Stimulated activated CD4-positive, alpha-beta T cell treated with anti-CD3 and anti-CD28 coated beads, Interleukin-2, amount 100 ng/mL, for 24 hours (primary cell): ENCODE measurements at regions not wholly inside any gene's neighbourhood (a gene's known extent, or its start where the extent isn't known, plus 50 kb on each side); places are given as distances from the start of the nearest gene placed in this dataset.

ENCODE experiments used
- DNase-seq, 2 donors: peaks; one replicate each; pipeline ENCODE4 v3.0.0-alpha.2; 2020

DNA sequence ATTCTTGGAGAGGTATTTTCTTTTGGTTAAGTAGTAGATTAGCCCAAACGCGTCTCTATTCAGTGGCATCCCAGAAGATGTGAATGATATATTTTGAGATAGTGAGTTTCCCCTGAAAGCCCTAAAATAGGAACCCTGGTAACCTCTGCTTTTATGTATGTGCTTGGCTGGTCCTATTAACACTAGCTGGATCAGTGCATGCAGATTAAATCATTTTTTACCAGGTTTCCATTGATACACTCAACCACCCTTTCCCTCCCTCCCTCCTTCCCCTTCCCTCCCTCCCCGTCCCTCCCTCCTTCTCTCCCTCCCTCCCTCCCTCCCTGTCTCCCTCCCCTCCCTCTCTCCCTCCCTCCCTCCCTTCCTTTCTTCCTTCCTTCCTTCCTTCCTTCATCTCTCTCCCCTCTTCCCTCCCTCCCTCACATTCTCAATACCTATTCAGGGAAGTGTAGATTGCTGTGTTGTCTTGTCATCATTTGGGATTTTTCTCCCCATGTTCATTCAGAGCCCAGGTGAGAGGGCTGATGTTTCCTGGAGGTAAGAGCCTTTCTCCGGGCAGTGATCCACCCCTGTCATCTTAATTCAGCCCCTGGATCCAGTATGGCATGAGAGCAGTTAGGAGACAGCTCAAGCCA, 406.8 kb downstream of the PRDM2 start:
- no peak for DNase-seq

GRCh38 chr1:14108356-14109275, 408.6 kb downstream of the PRDM2 start:
- no peak for DNase-seq

DNA sequence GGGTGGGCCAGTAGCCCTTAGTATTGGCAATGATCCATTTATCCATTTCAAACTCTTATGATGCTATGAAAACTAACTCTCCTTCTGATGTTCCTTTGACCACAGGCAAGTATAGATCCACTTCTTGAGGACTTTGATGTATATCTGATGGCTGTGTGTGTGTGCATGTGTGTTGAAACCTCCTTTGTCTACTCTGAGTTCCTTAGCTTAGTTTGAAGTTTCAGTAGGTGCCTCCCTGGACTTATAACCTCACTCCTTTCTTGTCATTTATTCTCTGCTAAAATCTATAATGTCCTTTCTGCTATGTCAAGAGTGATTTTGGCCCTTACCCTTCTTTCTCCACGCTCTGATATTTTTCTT, 409.3 kb downstream of the PRDM2 start:
- DNase-seq = no peak

DNA sequence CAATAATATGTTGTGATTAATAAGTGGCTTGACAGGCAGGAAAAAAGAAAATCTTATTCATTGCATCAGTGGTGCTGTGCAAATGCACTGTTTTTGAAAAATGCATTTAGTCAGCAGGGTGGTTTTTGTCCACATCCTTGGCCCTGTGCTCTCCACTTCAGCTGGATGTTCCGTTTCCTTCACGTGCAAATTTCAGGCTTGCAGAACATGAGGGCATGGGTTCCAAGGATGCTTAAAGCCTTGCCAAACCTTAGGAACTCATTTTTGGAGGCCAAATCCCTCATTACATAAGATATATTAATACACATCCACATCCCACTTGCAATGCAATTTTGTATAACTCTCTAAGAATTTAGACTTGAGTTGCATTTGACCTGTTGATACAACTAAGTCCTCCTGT, 410.1 kb downstream of the PRDM2 start:
- DNase-seq = no peak

GRCh38 chr1:14111121-14111520, 411.1 kb downstream of the PRDM2 start:
- DNase-seq = no peak

DNA sequence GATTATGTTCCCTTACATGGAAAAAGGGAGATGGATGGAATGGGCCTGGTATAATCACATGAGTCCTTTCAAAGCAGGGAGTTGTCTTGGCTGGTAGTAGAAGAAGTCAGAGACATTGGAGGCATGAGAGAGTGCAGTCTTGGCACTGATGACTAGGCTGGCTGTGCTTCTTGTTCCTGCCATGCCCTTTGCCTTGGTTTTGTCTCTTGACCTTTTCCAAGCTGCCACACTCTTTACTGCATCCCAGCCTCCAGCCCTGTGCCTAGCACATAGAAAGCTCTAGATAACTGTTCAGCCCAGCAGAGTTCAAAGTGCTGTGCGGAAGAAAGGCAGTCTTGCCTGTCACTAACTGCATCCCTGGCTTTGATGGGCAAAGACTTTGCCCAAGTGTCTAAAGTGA, 412.6 kb downstream of the PRDM2 start:
- no peak for DNase-seq

- no peak for DNase-seq
These were observed 413.3 kb downstream of the PRDM2 start for GRCh38 chr1:14113271-14113670.

DNA sequence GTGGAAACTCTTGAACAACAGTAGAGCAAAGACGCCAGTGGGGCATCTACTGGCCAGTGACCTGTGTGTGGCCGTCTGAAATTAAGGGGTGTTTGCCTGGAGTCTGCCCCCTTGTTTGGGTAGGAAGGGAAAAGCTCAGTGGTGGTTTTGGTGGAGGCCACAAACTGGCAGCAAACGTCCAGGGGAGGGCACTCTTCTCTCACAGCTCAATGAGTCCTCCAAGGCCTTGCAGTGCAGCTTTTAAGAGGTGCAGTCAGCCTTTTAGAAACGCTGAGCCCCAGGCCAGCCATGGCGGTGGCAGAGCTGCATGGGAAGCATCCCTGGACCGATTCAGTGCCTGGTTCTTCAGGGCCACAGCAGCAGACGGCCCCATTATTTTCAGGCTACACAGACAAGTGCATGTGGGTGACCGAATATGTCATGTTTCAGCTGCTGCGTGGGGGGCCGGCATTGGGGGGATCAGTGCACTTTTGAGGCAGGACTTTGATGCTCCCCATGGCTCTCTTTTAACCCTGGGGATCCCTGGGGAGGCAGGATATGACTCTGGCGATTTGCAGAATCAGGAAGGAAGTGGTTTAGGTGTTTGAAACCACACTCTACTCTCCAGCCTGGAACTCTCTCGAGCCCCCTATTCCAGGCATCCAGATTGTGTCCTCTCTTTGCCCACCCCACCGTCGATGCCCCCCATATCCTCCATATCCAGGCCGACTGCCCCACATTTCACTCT, 414.0 kb downstream of the PRDM2 start:
- no peak for DNase-seq

- no peak for DNase-seq
These were observed 416.0 kb downstream of the PRDM2 start for GRCh38 chr1:14115976-14116375.

GRCh38 chr1:14117700-14118099, 417.7 kb downstream of the PRDM2 start:
- DNase-seq = no peak

GRCh38 chr1:14118691-14119485, 418.9 kb downstream of the PRDM2 start:
- DNase-seq = no peak

DNA sequence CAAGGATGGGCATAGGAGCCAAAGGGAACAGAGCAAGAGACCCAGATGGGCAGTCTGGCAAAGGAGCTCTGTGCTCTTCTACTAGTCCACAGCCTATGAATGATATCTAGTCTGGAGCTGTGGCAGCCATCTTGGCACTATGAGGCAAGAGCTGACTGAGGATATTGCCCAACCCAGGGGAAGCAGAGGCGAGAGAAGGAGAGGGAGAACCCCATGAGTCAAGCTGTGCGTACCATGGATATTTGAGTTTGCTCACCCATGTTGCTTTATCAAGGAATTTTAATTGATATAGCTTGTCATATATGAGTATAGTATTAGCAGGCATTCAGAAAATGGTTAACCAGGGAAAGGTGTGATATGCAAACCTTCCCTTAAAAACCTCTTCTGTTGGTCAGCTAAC, 420.9 kb downstream of the PRDM2 start:
- DNase-seq = no peak

DNA sequence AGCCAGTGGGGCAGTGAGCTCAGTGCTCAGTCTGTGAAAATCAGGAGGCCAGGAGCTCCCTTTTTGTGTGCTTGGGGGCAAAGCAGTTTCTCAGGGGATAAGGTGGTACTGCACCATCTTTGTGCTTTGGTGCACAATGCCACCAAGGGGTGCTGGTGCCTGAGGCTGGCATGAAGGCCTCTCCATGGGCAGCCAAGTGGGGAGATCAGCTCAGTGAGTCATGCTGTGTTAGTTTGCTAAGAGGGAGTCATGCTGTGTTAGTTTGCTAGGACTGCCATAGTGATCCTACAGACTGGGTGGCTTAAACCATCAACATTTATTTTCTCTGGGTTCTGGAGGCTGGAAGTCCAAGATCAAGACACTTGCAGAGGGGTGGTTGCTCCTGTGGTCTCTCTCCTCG, 428.1 kb downstream of the PRDM2 start:
- no peak for DNase-seq

DNA sequence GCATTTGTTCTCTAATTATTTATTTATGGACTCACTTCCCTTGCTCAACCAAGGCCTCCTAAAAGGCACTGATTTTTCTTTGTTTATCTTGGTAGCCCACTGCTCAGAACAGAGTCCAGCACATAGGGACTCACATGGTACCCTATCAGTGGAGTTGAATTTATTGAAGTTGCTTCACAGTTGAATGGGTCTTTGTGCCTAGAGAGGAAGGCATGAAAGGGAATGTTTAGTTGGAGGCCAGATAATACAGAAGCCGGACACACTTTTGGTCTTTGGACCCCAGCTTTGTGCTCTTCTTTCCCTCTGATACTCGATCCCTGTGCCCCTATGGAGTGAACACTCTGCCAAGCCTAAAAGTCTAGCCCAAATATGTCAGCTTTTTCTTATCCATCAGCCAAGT, 429.0 kb downstream of the PRDM2 start:
- no peak for DNase-seq

DNA sequence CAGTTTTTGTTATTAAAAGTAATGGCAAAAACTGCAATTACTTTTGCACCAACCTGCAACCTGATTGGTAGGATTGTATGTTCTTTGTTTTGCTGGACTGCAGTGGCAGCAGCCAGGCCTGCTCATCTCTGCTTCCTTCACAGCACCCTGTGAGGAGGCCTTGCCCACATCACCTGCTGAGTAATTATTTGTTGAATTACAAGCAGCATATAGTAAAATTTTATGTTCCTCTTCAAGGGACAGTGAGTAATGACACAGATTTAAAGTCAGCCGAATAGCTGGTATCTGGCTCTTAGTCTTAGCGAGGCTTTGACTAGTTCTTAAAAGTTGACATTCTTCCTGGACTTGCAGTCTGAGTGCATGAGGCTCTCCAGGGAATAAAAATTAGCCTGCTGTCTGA, 435.1 kb downstream of the PRDM2 start:
- DNase-seq = no peak

- no peak for DNase-seq
These were observed 436.3 kb downstream of the PRDM2 start for GRCh38 chr1:14136152-14136763.

DNA sequence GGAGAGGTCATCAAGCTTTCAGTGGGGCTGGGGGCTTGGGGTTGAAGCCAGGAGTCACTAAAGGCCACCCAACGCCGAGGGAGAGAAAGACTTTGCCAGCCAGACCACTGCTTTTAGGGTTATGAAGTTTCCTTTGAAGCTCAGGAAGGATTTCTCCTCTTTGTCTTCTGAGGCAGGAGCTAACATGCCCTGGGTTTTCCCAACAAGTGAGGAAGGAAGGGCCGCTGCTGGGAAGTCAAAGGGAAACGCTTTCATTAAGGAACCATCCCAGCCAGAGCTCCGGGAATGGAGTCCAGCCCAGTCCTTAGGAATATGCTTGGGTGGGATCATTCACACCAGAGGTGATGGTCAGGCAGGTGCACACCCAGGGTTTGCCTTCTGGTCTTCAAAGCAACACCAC, 436.9 kb downstream of the PRDM2 start:
- no peak for DNase-seq

DNA sequence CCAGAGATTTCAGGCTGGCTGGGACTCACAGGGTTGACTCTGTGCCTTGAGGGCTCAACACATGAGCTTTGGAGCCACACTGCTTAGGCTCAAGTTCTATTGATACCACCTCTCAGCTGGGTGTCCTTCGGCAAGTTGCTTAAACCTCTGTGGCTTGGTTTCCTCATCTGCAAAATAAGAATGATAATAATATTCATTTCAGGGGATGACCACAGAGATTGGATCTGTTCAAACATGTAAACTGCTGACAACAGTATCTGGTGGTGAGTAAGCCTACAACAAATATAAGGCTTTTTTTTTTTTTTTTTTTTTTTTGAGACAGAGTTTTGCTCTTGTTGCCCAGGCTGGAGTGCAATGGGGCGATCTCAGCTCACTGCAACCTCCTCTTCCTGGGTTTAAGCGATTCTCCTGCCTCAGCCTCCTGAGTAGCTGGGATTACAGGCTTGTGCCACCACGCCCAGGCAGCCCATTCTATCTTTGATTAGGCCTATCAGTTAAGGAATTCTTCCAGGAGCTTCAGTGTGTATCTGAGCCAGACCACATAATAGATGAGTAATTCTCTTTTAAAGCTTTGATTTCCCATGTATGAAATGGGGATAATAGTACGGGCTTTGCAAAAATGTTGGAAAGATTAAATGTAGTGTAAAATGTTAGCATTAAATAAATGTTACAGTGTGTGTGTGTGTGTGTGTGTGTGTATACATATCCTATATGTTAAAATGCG, 437.6 kb downstream of the PRDM2 start:
- no peak for DNase-seq

- no peak for DNase-seq
These were observed 438.1 kb downstream of the PRDM2 start for GRCh38 chr1:14138135-14138506.

- no peak for DNase-seq
These were observed 438.7 kb downstream of the PRDM2 start for GRCh38 chr1:14138687-14139086.

DNA sequence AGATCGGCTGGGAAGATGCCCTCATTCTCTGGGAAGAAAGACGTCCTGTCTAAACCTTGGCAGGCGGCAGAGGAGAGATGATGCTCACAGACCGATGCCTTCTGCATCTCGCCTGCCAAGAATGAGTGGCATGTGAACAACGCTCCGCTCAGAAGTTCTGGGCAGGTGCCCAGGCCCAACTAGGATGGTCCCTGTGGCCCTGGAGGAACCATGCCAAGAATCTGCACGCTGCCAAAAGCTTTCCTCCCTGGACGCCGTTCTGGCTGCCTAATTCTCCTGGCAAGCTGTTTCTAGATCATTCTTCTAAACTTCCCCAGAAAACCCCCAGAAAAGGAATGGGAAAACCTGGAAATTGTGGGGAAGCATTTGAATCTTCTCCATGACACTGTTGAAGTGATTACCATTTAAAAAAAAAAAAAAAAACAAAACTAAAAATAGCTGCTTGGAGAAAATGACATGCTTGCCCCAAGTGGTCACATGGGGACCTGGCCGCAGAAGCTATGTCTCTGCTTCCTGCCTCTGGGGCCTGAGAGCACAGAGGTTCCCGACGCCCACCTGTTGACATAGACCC, 440.9 kb downstream of the PRDM2 start:
- no peak for DNase-seq

DNA sequence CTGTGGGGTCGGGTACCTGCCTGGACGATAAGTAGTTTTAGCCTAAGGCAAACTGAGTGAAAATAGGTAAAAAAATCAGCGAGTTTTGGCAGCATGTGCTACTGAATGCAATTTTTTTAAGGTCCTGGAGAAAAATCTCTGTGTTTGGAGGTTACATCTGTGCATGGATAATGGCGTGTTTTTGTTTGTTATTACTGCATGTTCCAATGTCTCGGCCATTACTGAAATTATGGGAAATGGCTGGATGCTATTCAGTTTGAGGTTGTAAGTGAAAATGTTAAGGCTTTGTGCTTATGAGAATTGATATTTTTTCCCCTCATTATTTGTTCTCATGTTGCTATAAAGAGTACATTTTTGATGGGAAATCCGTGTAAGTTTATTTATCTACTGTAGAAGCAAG, 441.7 kb downstream of the PRDM2 start:
- no peak for DNase-seq
